ENCODE measurements at regions not wholly inside any gene's neighbourhood (a gene's known extent, or its start where the extent isn't known, plus 50 kb on each side); places are given as distances from the start of the nearest gene placed in this dataset.

DNA sequence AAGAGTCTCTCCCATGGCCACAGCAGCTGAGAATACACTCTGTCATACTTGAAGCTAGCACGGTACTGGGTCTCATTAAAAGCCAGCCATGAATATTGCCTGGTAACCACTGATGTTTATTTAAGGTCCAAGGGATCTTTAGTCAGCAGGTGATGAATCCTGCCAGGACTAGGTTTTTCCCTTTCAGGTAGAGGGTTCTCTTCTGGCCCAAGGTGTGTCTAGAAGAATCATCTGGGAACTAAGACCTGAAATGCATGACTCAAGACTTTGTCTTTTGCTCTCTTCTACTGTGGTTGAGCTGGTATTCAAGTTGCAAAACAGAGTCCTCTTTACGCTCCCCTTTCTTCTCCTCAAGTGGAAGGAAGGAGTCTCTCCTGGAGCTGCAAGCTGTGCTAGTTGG, 400.5 kb upstream of the FSIP2 start:
- POLR2A ChIA-PET, result no interaction called here
- DNase-seq (ENCODE audit: low spot score) (no peak), ATAC-seq (no peak)
- H3K9me3 Mint-ChIP-seq, result peaks cover 12% of the 10 kb centered on the region
- CTCF ChIA-PET, result interaction anchor here (1.1 to 2.9 kb wide), 3 partner anchors 13 to 401 kb away, joined by 4 to 40 read pairs (median 7); partner anchors contain the start of gene FSIP2
- no peak overlapping the region for H3K4me3 Mint-ChIP-seq
- TF ChIP-seq OVOL2 (CRISPR knock-in tag; IDR thresholded peaks at IDR 0.05; ENCODE audit: borderline replicate concordance) (no peak), ZNF423 (CRISPR knock-in tag; IDR thresholded peaks at IDR 0.05) (no peak), NFATC4 (CRISPR knock-in tag; IDR thresholded peaks at IDR 0.05) (no peak), ZBTB21 (CRISPR knock-in tag; IDR thresholded peaks at IDR 0.05; ENCODE audit: borderline replicate concordance) (no peak), PRRX2 (CRISPR knock-in tag; IDR thresholded peaks at IDR 0.05) (no peak), ZNF121 (CRISPR knock-in tag; IDR thresholded peaks at IDR 0.05) (no peak), ATF1 (CRISPR knock-in tag; IDR thresholded peaks at IDR 0.05) (no peak), SMAD3 (CRISPR knock-in tag; IDR thresholded peaks at IDR 0.05; ENCODE audit: borderline replicate concordance) (no peak), E2F4 (CRISPR knock-in tag; IDR thresholded peaks at IDR 0.05; ENCODE audit: borderline replicate concordance, low read depth) (no peak), PREB (CRISPR knock-in tag; IDR thresholded peaks at IDR 0.05; ENCODE audit: borderline replicate concordance) (no peak), FOXJ3 (CRISPR knock-in tag; IDR thresholded peaks at IDR 0.05; ENCODE audit: borderline replicate concordance) (no peak), JUN (CRISPR knock-in tag; IDR thresholded peaks at IDR 0.05) (no peak), TCF7 (CRISPR knock-in tag; IDR thresholded peaks at IDR 0.05; ENCODE audit: low read depth) (no peak), ATF3 (CRISPR knock-in tag; conservative IDR thresholded peaks at IDR 0.05) (no peak), FOXP1 (CRISPR knock-in tag; IDR thresholded peaks at IDR 0.05; ENCODE audit: borderline replicate concordance) (no peak)
- TF ChIP-seq, protein P1, sequence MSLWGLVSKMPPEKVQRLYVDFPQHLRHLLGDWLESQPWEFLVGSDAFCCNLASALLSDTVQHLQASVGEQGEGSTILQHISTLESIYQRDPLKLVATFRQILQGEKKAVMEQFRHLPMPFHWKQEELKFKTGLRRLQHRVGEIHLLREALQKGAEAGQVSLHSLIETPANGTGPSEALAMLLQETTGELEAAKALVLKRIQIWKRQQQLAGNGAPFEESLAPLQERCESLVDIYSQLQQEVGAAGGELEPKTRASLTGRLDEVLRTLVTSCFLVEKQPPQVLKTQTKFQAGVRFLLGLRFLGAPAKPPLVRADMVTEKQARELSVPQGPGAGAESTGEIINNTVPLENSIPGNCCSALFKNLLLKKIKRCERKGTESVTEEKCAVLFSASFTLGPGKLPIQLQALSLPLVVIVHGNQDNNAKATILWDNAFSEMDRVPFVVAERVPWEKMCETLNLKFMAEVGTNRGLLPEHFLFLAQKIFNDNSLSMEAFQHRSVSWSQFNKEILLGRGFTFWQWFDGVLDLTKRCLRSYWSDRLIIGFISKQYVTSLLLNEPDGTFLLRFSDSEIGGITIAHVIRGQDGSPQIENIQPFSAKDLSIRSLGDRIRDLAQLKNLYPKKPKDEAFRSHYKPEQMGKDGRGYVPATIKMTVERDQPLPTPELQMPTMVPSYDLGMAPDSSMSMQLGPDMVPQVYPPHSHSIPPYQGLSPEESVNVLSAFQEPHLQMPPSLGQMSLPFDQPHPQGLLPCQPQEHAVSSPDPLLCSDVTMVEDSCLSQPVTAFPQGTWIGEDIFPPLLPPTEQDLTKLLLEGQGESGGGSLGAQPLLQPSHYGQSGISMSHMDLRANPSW (CRISPR knock-in tag; conservative IDR thresholded peaks at IDR 0.05; ENCODE audit: low read depth), result no peak
- TF ChIP-seq, protein P2, sequence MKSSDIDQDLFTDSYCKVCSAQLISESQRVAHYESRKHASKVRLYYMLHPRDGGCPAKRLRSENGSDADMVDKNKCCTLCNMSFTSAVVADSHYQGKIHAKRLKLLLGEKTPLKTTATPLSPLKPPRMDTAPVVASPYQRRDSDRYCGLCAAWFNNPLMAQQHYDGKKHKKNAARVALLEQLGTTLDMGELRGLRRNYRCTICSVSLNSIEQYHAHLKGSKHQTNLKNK (CRISPR knock-in tag; IDR thresholded peaks at IDR 0.05), result no peak
- TF ChIP-seq, protein P3, sequence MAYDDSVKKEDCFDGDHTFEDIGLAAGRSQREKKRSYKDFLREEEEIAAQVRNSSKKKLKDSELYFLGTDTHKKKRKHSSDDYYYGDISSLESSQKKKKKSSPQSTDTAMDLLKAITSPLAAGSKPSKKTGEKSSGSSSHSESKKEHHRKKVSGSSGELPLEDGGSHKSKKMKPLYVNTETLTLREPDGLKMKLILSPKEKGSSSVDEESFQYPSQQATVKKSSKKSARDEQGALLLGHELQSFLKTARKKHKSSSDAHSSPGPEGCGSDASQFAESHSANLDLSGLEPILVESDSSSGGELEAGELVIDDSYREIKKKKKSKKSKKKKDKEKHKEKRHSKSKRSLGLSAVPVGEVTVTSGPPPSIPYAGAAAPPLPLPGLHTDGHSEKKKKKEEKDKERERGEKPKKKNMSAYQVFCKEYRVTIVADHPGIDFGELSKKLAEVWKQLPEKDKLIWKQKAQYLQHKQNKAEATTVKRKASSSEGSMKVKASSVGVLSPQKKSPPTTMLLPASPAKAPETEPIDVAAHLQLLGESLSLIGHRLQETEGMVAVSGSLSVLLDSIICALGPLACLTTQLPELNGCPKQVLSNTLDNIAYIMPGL (CRISPR knock-in tag; IDR thresholded peaks at IDR 0.05), result no peak
- TF ChIP-seq, protein P4, sequence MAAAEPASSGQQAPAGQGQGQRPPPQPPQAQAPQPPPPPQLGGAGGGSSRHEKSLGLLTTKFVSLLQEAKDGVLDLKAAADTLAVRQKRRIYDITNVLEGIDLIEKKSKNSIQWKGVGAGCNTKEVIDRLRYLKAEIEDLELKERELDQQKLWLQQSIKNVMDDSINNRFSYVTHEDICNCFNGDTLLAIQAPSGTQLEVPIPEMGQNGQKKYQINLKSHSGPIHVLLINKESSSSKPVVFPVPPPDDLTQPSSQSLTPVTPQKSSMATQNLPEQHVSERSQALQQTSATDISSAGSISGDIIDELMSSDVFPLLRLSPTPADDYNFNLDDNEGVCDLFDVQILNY (CRISPR knock-in tag; IDR thresholded peaks at IDR 0.05), result no peak
- TF ChIP-seq, protein P5, sequence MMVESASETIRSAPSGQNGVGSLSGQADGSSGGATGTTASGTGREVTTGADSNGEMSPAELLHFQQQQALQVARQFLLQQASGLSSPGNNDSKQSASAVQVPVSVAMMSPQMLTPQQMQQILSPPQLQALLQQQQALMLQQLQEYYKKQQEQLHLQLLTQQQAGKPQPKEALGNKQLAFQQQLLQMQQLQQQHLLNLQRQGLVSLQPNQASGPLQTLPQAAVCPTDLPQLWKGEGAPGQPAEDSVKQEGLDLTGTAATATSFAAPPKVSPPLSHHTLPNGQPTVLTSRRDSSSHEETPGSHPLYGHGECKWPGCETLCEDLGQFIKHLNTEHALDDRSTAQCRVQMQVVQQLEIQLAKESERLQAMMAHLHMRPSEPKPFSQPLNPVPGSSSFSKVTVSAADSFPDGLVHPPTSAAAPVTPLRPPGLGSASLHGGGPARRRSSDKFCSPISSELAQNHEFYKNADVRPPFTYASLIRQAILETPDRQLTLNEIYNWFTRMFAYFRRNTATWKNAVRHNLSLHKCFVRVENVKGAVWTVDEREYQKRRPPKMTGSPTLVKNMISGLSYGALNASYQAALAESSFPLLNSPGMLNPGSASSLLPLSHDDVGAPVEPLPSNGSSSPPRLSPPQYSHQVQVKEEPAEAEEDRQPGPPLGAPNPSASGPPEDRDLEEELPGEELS (CRISPR knock-in tag; IDR thresholded peaks at IDR 0.05), result no peak
- H3K4me1 Mint-ChIP-seq, result no peaks in the 10 kb centered on the region
- H3K27ac Mint-ChIP-seq, result no peak overlapping the region
- no peaks in the 10 kb centered on the region for H3K27me3 Mint-ChIP-seq (ENCODE audit: low read depth)
- H3K36me3 Mint-ChIP-seq, result no peaks in the 10 kb centered on the region
